IPS-15b (cell line): ENCODE measurements at regions not wholly inside any gene's neighbourhood (a gene's known extent, or its start where the extent isn't known, plus 50 kb on each side); places are given as distances from the start of the nearest gene placed in this dataset.

Experiments used
- H3K27me3 ChIP-seq: one replicate; pipeline ENCODE4 v1.6.1; 2013; ENCODE audit warnings: low read length; ENCODE audit not compliant: control insufficient read depth, insufficient read depth
- H3K36me3 ChIP-seq: one replicate; pipeline ENCODE4 v1.6.1; 2013; ENCODE audit warnings: low read length; ENCODE audit not compliant: control insufficient read depth, insufficient read depth
- H3K4me1 ChIP-seq: one replicate; pipeline ENCODE4 v1.6.1; 2013; ENCODE audit warnings: mild to moderate bottlenecking, low read length; ENCODE audit not compliant: control insufficient read depth, insufficient read depth
- H3K4me3 ChIP-seq: one replicate; pipeline ENCODE4 v1.5.1; 2013; ENCODE audit warnings: low read depth, low read length
- H3K9ac ChIP-seq: one replicate; pipeline ENCODE4 v1.6.1; 2013; ENCODE audit warnings: low read depth, mild to moderate bottlenecking, low read length
- H3K9me3 ChIP-seq: one replicate; pipeline ENCODE4 v1.6.1; 2013; ENCODE audit warnings: mild to moderate bottlenecking, low read length; ENCODE audit not compliant: control insufficient read depth, insufficient read depth

DNA sequence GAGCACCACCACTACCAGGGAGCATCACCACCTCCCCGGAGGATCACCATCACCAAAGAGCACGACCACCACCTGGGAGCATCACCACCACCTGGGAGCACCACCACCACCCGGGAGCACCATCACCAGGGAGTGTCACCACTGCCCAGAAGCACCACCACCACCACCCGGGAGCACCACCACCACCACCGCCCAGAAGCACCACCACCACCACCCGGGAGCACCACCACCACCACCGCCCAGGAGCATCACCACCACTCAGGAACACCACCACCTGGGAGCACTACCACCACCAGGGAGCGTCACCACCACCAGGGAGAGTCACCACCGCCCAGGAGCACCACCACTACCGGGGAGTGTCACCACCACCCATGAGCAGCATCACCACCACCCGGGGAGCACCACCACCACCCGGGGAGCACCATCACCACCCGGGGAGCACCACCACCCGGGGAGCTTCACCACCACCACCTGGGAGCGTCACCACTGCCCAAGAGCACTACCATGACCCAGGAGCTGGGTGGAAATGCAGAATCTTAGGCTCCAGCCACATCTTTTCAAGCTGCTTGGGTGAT, 237.3 kb downstream of the SOD2 start:
- H3K9me3 ChIP-seq = no peaks in the 10 kb centered on the region
- no peak overlapping the region for H3K4me3 ChIP-seq
- H3K9ac ChIP-seq = no peak overlapping the region
- H3K4me1 ChIP-seq = no peaks in the 10 kb centered on the region
- no peaks in the 10 kb centered on the region for H3K27me3 ChIP-seq
- H3K36me3 ChIP-seq = no peaks in the 10 kb centered on the region

DNA sequence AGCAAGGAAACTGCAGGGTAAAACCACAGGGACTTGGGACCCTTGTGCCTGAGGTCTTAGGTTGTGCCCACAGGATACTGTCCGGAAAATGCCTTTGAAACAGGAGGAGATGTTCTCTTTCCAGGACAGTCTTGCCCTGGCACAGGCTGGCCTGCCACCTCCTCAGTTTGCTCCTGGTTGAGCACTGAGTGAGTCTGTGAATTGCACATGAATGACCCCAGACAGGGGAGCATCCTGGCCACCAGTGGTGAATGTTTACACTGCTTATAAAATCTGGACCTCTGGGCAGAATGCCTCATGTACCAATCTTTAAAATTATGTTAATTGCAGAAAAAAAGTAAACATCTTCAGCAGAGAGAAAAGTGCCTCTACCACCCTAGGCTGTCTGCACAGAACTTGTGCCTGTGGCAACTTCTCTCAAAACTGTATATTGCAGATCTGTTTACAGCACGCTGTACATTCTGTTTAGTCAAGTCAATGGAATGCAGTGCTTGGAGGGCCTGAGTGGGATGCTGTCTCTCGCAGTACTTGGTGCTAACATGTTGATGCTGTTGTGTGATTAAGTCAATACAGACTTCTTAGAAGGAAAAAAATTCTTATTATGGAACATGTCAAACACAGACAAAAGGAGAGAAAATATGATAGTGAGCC, 242.1 kb downstream of the SOD2 start:
- no peaks in the 10 kb centered on the region for H3K36me3 ChIP-seq
- H3K4me1 ChIP-seq = no peaks in the 10 kb centered on the region
- peaks cover 2% of the 10 kb centered on the region for H3K27me3 ChIP-seq
- H3K9ac ChIP-seq = peak overlapping the region; percentile 13
- no peaks in the 10 kb centered on the region for H3K9me3 ChIP-seq
- no peak overlapping the region for H3K4me3 ChIP-seq

DNA sequence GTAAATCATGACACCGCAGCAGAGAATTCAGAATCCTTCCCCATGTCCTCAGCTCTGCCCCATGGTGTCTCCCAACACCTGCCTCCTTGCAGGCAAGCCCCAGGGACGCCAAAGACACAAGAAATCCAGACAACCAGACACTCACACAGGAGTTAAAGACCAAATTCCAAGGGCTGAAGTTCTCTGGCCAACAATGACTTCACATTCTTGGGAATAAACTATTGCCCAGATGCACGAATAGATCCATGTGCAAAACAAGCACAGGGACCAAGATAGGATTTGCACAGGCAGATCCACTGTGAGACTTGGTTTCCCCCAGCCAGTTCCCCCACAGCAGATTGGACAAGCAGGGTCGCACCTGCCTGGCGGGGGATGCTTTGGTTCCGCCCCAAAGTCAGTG, 246.7 kb downstream of the SOD2 start:
- Histone ChIP-seq H3K4me1 (no peaks in the 10 kb centered on the region), H3K27me3 (peaks cover 2% of the 10 kb centered on the region), H3K36me3 (no peaks in the 10 kb centered on the region), H3K9me3 (no peaks in the 10 kb centered on the region), H3K9ac (no peak overlapping the region), H3K4me3 (no peak overlapping the region)

DNA sequence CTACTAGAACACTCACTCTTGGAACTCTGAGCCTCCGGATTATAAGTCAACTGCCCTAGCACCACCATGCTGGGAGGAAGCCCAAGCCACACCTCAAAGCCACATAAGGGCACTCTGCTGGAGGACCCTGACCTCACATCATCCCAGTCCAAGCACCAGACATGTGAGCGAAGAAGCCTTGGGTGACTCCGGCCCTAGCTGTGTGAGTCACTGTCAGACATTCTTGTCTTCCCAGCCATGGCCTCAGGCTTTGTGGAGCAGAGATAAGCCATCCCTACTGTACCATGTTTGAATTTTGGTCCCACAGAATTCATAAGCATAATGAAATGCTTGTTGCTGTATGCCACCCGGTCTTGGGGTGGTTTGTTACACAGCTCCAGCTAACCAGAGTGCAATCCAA, 247.7 kb downstream of the SOD2 start:
- Histone ChIP-seq H3K9me3 (no peaks in the 10 kb centered on the region), H3K4me3 (no peak overlapping the region), H3K9ac (no peak overlapping the region), H3K36me3 (no peaks in the 10 kb centered on the region), H3K4me1 (no peaks in the 10 kb centered on the region), H3K27me3 (peaks cover 2% of the 10 kb centered on the region)

DNA sequence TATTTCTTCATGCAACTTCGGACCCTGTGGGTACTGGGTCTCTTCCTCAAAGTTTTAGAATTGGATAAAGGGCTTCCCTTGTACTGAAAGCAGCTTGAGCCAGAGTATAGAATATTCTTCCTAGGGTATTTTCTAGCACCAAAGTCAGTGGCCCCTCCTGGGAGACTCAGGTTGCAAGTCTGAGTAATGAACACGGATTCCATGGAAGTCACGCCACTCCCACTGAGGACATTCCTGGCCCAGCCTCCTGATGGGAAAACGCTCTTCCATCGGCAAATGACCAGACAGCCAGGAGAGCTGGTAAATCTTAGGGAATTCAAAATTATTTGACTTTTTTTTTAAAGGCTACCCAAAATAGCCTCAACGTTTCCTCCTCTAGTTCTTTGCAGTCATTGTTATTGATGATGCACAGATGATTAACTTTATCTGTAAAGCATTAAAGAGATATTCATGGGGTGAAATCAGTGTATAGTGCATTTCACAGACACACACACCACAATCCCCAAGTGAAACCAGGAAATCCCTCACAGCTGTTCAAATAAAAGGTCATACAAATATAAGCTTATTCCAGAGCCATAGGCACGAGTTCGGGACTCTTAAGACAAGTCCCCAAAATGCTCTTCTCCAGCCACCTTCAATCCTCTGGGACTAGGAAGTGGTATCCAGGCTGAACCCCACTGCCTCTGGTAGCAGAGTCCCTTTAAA, 248.8 kb downstream of the SOD2 start:
- Histone ChIP-seq H3K36me3 (no peaks in the 10 kb centered on the region), H3K9ac (no peak overlapping the region), H3K4me3 (no peak overlapping the region), H3K27me3 (peaks cover 2% of the 10 kb centered on the region), H3K9me3 (no peaks in the 10 kb centered on the region), H3K4me1 (no peaks in the 10 kb centered on the region)

DNA sequence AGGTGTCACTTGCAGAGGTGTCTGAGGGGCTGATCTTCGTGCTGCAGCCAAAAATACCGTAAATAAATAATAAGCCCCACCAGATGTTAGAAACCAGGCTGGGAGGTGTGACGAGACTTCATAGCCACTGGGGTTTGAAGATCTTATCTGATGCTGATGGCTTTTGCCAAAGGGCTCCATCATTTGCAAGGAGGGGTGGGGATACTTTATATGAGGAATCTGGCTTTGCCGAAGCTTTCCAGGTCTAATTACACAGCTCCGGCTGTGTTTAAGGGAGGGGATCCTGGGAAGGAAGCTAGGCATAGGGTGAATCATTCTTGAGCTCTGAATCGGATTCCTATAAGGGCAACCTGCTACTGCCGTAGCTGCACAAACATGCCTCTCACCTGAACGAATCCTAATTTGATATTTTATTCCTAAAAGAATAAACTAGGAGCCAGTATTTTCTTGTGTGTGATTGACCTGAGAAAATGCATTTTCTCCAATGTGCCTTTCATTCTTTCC, 249.6 kb downstream of the SOD2 start:
- H3K36me3 ChIP-seq = no peaks in the 10 kb centered on the region
- H3K9ac ChIP-seq = no peak overlapping the region
- H3K9me3 ChIP-seq = no peaks in the 10 kb centered on the region
- H3K4me1 ChIP-seq = no peaks in the 10 kb centered on the region
- peaks cover 2% of the 10 kb centered on the region for H3K27me3 ChIP-seq
- H3K4me3 ChIP-seq = no peak overlapping the region

DNA sequence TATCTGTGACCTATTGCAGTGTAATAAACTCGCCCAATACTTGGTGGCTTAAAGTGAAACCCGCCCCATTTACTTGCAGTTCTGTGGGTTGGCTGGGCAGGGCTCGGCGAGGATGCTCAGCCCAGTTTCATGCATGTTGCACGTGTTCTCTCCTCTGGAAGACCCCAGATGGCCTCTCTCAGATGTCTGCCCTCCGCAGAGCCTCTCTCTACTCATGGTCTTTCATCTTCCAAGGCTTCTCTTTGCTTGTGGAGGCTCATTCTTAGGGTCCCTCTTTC, 251.4 kb downstream of the SOD2 start:
- no peak overlapping the region for H3K9ac ChIP-seq
- H3K4me3 ChIP-seq = no peak overlapping the region
- no peaks in the 10 kb centered on the region for H3K9me3 ChIP-seq
- no peaks in the 10 kb centered on the region for H3K36me3 ChIP-seq
- no peaks in the 10 kb centered on the region for H3K4me1 ChIP-seq
- H3K27me3 ChIP-seq = no peaks in the 10 kb centered on the region

DNA sequence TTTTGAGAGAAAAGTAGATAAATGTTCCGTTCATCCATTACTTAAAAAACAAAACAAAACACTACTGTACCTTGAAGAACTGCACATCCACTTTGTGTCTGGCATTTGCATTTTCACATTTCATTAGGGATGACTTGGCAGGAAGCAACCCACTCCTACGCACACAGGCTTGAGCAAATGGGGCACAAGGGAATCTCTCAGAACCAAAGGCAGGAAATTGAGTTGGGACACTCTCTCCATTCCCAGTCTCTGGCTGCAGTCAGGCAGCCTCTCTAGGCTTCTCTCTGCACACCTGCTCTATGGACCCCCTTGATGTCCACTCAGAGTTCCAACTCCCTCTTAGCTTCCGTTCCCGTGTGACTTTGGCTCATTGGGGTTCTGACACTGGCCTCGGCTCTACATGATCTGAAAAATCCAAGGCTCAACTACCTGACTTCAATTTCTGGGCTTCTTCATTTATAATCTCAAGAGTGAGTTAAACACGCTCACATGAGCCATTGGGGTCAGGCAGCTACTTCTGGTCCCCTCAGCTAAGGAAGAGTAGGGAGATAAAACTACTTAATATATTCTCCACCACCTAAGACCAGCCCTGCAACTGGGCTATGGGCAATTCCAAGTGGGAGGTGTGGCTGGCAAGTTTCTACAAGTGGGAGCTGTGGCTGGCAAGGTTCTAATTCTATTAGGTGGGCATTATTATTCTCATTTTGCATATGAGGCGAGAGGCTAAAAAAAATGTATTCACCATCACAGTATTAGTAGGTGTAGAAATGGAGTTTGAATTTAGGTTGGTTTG, 251.9 kb downstream of the SOD2 start:
- Histone ChIP-seq H3K9me3 (no peaks in the 10 kb centered on the region), H3K9ac (no peak overlapping the region), H3K4me1 (no peaks in the 10 kb centered on the region), H3K27me3 (no peaks in the 10 kb centered on the region), H3K36me3 (no peaks in the 10 kb centered on the region), H3K4me3 (no peak overlapping the region)

DNA sequence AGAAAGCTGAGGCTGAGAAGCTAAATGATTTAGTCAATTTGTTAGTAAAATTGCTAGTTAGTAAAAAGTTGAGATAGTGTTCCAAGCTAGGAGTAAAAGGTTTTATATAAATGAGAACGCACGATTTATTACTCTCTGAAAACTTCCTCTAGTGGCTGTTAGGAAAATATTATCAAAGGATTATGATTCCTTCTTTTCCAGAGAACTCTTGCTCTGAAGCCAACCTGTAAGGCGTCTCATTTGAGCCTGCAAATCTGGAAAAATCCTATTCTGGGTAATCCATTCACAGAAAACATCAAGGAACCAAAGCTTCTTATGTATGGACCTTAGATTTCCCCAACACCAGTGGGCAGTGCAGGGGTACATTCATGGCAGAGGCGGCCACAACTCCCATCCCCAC, 252.7 kb downstream of the SOD2 start:
- H3K9ac ChIP-seq = no peak overlapping the region
- no peaks in the 10 kb centered on the region for H3K27me3 ChIP-seq
- H3K4me1 ChIP-seq = no peaks in the 10 kb centered on the region
- no peaks in the 10 kb centered on the region for H3K36me3 ChIP-seq
- no peak overlapping the region for H3K4me3 ChIP-seq
- no peaks in the 10 kb centered on the region for H3K9me3 ChIP-seq

DNA sequence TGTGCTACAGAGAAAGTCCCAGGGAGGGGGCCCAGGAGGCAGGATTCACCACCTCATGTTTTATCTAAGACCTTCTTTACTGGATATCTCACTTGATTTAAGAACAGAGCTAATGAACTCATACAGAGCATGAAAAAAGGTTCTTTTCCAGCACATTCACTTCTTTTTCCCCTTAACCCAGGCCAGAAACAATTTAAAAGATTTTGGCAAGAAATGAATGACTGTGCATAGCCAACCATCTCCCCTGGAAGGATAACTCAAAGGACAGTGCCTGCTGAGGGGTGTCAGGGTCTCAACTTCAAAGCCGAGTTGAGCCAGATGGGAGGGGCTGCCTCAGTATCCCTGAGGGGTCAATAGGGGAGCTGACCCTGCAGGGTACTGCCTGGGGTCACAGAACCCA, 253.4 kb downstream of the SOD2 start:
- no peaks in the 10 kb centered on the region for H3K4me1 ChIP-seq
- H3K36me3 ChIP-seq = no peaks in the 10 kb centered on the region
- no peaks in the 10 kb centered on the region for H3K9me3 ChIP-seq
- H3K9ac ChIP-seq = no peak overlapping the region
- no peaks in the 10 kb centered on the region for H3K27me3 ChIP-seq
- H3K4me3 ChIP-seq = no peak overlapping the region

DNA sequence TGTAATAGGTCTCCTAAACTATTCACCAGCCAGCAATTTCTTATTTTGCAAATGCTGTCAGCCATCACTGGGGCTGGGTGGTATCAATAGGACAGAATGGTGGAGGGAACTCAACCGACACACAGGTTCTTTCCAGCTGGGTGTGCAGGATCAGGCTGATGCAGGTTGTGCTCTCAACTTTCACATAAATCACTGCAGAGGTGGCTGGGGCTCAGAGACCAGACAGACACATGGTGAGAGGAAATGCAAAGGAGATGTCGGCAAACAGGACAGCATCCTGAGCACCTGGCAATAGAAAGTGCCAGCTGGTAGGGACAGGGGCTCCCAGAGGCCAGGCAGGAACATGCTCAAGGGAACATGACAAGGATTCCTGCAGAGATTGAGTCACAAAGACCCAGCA, 254.9 kb downstream of the SOD2 start:
- no peaks in the 10 kb centered on the region for H3K27me3 ChIP-seq
- H3K36me3 ChIP-seq = no peaks in the 10 kb centered on the region
- H3K9ac ChIP-seq = no peak overlapping the region
- no peak overlapping the region for H3K4me3 ChIP-seq
- no peaks in the 10 kb centered on the region for H3K4me1 ChIP-seq
- no peaks in the 10 kb centered on the region for H3K9me3 ChIP-seq
